CD1c-positive myeloid dendritic cell (primary cell): ENCODE measurements at regions not wholly inside any gene's neighbourhood (a gene's known extent, or its start where the extent isn't known, plus 50 kb on each side); places are given as distances from the start of the nearest gene placed in this dataset.

ENCODE experiments used
- DNase-seq: peaks from one replicate; pipeline ENCODE4 v3.0.0-alpha.2; 2016; ENCODE audit errors: extremely low spot score

DNA sequence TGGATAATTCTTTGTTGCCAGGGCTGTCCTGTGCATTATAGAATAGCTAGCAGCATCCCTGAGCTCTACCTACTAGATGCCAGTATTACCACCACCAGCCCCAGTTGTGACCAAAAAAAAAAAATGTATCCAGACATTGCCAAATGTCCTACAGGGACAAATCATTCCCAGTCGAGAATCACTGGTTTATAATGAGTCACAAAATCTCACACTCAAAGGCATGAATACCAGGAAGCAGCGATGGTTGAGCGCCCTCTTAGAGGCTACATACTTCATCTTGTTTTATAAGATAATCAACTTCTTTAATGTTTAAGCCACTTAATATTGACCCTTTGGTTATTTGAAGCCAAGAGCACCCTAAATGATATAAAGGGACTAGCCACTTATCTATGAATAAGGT is 297.3 kb downstream of the DHX15 start:
- no peak for DNase-seq

DNA sequence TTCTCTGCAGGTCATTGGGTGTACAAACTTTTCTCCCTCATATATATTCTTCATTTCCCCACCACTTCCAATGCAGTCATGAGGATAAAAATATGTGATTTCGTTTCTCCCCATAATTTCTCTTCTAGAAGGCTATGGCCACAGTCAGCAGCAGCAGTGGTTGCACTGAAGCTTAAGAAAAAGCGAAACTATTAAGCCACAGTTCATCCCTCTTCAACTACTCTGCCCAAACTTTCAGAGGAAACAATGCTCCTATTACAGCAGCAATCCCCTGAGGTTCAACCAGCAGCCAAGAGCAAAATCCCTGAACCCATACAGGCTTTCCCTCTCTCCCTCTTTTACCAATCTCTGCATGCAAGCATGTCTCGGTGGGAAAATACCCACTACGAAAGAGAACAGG is 298.6 kb downstream of the DHX15 start:
- no peak for DNase-seq

- no peak for DNase-seq
These were observed 301.9 kb downstream of the DHX15 start for GRCh38 chr4:24282446-24282845.

GRCh38 chr4:24279911-24280375 is 304.4 kb downstream of the DHX15 start:
- no peak for DNase-seq

DNA sequence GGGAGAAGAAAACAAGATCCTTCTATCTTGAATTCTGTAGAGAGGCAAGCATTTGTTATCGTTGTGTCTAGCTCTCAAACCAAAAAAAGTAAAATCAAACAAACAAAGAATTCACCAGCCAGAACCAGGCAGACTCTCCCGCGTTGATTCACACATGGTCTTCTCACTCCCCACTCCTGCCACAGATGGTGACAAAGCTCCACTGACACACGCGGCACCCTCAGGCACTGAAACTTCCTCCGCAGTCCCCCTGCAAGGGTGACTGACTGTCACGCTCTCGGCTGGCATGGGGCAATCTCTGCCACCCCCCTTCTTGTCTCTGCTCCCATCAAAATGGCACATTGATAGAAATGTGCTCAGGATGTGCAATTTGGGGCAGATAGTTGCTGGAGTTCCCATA is 304.9 kb downstream of the DHX15 start:
- no peak for DNase-seq

- DNase-seq: no peak
These were observed 305.7 kb downstream of the DHX15 start for GRCh38 chr4:24278693-24279092.

DNA sequence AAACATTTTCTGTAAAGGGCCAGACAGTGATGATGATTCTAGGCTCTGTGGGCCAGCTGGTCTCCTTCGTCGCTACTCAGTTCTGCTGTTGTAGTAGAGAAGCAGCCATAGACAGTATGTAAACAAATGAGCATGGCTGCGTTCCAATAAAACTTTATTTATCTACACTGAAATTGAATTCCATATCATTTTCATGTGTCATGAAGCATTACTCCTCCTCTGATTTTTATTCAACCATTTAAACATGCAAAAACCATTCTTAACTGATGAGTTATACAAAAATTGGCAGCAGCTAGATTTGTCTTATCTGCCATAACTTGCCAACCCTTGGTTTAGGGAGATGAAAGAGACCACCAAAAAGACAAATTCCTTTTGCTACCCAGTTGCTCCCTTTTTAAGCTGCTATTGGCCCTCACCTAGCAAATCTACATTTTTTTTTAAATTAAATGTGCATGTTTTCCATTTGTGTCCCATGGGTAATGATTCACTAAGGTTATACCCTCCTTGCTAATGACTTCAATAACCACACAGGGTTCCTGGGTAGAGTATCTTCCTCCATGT is 309.9 kb downstream of the DHX15 start:
- DNase-seq: no peak

DNA sequence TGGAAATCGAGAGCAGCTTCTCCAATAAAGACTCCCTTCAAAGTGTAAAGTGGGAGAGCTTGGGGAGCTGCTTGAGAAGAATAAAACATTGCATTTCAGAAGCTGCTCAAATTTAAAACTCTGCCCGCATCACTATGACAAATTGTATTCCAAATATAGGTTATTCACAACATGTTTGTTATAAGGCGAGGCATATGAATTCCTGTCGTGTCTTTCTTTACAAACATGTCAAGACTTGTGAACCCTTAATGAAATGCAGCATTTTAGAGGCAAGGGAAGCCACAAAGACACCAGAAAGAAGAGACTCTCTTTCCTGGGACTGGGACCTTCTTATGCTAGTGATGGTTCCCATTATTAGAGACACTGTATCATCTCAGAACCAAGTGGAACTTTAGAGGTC is 311.2 kb downstream of the DHX15 start:
- no peak for DNase-seq

GRCh38 chr4:24266951-24267722 is 317.2 kb downstream of the DHX15 start:
- no peak for DNase-seq

GRCh38 chr4:24265989-24266388 is 318.4 kb downstream of the DHX15 start:
- DNase-seq: no peak

GRCh38 chr4:24262616-24263015 is 321.7 kb downstream of the DHX15 start:
- no peak for DNase-seq

DNA sequence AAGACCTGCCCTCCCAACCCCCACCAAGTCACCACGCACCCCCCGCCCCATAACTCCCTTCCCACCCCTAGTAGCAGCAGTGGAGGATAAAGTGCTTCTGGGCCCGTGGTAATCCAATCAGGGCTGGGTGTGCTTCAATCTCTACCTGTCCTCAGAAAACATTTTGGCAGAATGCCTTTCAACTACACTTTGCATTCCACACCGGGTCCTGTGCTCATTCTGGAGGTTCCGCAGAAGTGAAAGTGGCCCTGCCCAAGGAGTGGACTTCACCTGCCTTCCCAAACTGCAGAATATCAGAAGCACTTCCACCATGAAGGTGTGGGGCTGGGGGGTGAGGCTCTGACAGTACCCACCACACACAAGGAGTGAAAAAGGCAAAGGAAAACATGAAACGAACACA is 322.3 kb downstream of the DHX15 start:
- no peak for DNase-seq

DNA sequence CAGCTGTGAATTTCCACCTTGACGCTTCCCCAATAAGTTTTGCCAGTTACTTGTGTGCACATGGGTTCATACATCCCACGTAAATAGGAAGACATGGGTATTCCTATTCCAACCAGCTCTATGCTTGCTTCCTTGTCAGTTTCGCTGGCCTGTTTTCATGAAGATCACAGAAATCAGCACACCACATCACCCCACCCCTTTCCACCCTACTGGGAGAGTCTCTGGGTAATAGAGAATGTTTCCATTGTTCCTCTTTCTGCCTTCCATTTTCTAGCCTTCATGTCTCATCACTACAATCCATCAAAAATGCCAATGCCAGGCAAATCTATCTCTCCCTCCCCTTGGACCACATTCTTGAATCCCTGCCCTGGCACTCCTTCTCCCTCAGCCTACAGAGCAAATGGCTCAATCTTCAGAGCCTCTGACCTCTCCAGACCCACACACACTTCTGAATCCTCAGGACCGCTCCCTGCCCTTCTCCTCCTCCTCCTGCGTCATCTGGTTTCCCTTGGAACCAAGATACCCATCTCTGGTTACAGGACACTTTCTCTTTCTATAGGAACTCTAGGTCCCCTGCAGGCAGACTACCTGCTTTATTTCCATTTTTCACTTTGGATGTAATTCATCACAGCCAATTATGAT is 323.3 kb downstream of the DHX15 start:
- no peak for DNase-seq

GRCh38 chr4:24260133-24260715 is 324.1 kb downstream of the DHX15 start:
- no peak for DNase-seq

GRCh38 chr4:24256547-24256946 is 327.8 kb downstream of the DHX15 start:
- no peak for DNase-seq

- DNase-seq: no peak
These were observed 328.3 kb downstream of the DHX15 start for GRCh38 chr4:24256066-24256465.

DNA sequence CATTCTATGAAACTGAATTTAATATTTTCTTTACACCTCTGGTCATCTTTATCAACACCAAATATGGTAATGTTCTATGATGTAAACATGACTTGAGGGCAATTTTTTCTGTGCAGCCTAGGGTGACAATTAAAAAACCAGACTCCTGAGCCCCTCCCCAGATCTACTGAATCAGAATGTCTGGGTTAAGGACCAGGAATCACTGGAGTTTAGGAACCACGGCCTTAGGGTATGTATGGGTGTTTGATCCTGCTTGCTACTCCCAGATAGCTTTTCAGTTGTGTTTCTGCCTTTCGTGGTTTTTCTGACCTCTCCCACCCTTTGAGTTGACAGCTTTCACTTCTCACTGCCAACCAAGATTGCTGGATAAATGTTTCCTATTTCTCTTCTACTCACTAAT is 332.2 kb downstream of the DHX15 start:
- DNase-seq: no peak

DNA sequence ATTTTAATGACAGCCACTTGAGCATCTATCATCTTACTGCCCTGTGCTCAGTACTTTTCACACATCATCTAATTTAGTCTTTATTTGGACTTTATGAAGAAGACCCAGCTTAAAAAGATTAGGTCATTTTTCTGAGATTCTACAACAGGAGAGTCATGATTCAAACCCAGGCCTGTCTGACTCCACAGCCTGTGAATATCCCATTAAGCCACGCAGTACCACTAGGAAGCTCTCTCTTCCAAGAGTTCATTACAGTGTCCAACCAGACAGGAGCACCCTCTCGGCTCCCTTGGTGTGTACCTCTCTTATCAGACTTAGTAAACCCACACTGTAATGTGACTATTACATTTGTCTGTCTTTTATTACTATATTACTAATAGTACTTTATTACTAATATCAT is 332.8 kb downstream of the DHX15 start:
- DNase-seq: no peak

GRCh38 chr4:24249972-24250371 is 334.4 kb downstream of the DHX15 start:
- no peak for DNase-seq

DNA sequence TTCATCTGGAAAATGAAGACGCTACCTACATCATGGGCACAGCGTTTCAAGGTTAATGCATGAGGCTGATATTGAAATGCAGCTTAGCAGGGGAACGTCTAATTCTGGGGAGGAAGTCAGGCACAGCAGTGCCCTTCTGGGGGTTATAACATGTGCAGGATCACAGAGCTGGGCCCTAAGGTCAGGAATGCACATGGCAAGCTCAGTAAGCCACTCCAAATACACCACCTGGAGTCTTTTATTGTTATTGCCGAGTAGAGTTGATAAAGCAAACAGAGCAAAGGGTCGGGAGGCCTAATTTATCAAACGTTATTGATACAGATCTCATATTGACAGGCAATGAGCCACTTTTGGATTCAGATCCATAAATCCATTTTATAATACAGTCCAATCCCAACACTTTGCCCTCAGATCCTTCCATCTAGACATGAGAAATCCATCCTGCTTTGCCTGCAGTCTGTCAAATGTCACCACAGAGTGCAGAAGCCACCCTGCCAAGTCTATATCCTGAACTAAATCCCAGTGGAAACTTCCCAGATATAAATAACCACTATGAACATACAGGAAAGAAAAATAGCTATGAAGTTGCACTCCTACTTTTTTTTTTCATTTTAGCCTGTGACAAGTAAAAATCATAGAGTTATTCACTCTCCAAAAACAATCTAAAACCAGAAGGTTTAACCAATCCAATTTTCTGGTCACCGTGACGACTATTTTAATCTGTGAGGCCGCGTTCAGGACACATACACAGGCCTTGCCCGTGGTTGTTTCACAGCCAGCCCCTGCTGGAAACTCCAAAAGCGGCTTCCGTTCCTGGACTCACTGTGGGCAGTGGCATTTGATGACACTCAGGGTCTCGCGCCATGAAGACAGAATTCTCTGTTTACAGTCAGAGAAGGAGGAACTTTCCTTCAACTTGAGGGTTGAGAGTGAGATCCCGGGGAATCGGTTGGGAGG is 335.4 kb downstream of the DHX15 start:
- no peak for DNase-seq

GRCh38 chr4:24245491-24245820 is 338.9 kb downstream of the DHX15 start:
- no peak for DNase-seq
